ENCODE measurements at regions not wholly inside any gene's neighbourhood (a gene's known extent, or its start where the extent isn't known, plus 50 kb on each side); places are given as distances from the start of the nearest gene placed in this dataset.
"Not testable (repeated sequence)": the region's sequence is repeated elsewhere in the genome, so short reads cannot be mapped to it uniquely, and the experiment has no call there.

DNA sequence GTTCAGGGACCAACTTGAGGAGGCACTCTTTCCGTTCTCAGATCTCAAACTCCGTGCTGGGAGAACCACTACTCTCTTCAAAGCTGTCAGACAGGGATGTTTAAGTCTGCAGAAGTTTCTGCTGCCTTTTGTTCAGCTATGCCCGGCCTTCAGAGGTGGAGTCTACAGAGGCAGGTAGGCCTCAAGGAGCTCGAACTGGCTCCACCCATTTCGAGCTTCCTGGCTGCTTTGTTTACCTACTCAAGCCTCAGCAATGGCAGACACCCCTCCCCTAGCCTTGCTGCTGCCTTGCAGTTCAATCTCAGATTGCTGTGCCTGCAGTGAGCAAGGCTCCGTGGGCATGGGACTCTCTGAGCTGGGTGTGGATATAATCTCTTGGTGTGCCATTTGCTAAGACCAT lies 108.2 kb downstream of the DHRS2 start:
- TF ChIP-seq, protein P1, sequence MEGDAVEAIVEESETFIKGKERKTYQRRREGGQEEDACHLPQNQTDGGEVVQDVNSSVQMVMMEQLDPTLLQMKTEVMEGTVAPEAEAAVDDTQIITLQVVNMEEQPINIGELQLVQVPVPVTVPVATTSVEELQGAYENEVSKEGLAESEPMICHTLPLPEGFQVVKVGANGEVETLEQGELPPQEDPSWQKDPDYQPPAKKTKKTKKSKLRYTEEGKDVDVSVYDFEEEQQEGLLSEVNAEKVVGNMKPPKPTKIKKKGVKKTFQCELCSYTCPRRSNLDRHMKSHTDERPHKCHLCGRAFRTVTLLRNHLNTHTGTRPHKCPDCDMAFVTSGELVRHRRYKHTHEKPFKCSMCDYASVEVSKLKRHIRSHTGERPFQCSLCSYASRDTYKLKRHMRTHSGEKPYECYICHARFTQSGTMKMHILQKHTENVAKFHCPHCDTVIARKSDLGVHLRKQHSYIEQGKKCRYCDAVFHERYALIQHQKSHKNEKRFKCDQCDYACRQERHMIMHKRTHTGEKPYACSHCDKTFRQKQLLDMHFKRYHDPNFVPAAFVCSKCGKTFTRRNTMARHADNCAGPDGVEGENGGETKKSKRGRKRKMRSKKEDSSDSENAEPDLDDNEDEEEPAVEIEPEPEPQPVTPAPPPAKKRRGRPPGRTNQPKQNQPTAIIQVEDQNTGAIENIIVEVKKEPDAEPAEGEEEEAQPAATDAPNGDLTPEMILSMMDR (IDR thresholded peaks at IDR 0.05), result not testable (repeated sequence)
- not testable (repeated sequence) for TF ChIP-seq POLR2A (IDR thresholded peaks at IDR 0.05)
